H9 (cell line): ENCODE measurements at regions not wholly inside any gene's neighbourhood (a gene's known extent, or its start where the extent isn't known, plus 50 kb on each side); places are given as distances from the start of the nearest gene placed in this dataset.

Experiments
- DNase-seq: peaks from one replicate; pipeline ENCODE4 v3.0.0-alpha.2; 2017
- H2AFZ ChIP-seq: one replicate; pipeline ENCODE4 v1.6.1; 2013; ENCODE audit warnings: mild to moderate bottlenecking, low read length, control low read depth, moderate library complexity
- H2AK5ac ChIP-seq: 2 replicates; pipeline ENCODE4 v1.6.1; 2013; ENCODE audit warnings: low read length, control low read depth, mixed read lengths; ENCODE audit not compliant: insufficient read length
- H2BK120ac ChIP-seq: one replicate; pipeline ENCODE4 v1.6.1; 2013; ENCODE audit warnings: low read depth, mild to moderate bottlenecking, low read length, control low read depth, inconsistent platforms; ENCODE audit not compliant: poor library complexity, severe bottlenecking
- H2BK12ac ChIP-seq: 2 replicates; pipeline ENCODE4 v1.6.1; 2013; ENCODE audit warnings: low read length, control low read depth, mixed read lengths, low read depth; ENCODE audit not compliant: insufficient read length
- H2BK15ac ChIP-seq: 2 replicates; pipeline ENCODE4 v1.6.1; 2013; ENCODE audit warnings: low read depth, low read length, control low read depth
- H2BK20ac ChIP-seq: one replicate; pipeline ENCODE4 v1.6.1; 2013; ENCODE audit warnings: low read depth, mild to moderate bottlenecking, low read length, control low read depth, inconsistent platforms; ENCODE audit not compliant: poor library complexity, severe bottlenecking
- H2BK5ac ChIP-seq: 2 replicates; pipeline ENCODE4 v1.6.1; 2013; ENCODE audit warnings: low read length, control low read depth, mixed read lengths; ENCODE audit not compliant: insufficient read length
- H3K14ac ChIP-seq: 2 replicates; pipeline ENCODE4 v1.6.1; 2013; ENCODE audit warnings: low read length, control low read depth; ENCODE audit not compliant: insufficient read depth
- H3K18ac ChIP-seq: 2 replicates; pipeline ENCODE4 v1.6.1; 2013; ENCODE audit warnings: low read depth, mild to moderate bottlenecking, mixed read lengths, low read length, control low read depth; ENCODE audit not compliant: insufficient read length
- H3K23ac ChIP-seq: 2 replicates; pipeline ENCODE4 v1.6.1; 2013; ENCODE audit warnings: low read length, control low read depth, mixed read lengths, low read depth; ENCODE audit not compliant: insufficient read length
- H3K23me2 ChIP-seq: 2 replicates; pipeline ENCODE4 v1.6.1; 2013; ENCODE audit warnings: low read depth, mild to moderate bottlenecking, mixed read lengths, low read length, control low read depth; ENCODE audit not compliant: insufficient read length, poor library complexity, severe bottlenecking
- H3K27ac ChIP-seq: 2 replicates; pipeline ENCODE4 v1.5.1; 2013; ENCODE audit warnings: low read length, control low read depth, mixed read lengths, low read depth; ENCODE audit not compliant: insufficient read length
- H3K27me3 ChIP-seq: 2 replicates; pipeline ENCODE4 v1.6.1; 2013; ENCODE audit warnings: low read length, control low read depth, inconsistent platforms; ENCODE audit not compliant: insufficient read depth
- H3K4ac ChIP-seq: 2 replicates; pipeline ENCODE4 v1.6.1; 2013; ENCODE audit warnings: low read depth, mild to moderate bottlenecking, control low read depth, inconsistent platforms, low read length, moderate library complexity
- H3K4me1 ChIP-seq: 2 replicates; pipeline ENCODE4 v1.6.1; 2013; ENCODE audit warnings: low read length, control low read depth, inconsistent platforms; ENCODE audit not compliant: insufficient read depth
- H3K4me2 ChIP-seq: 2 replicates; pipeline ENCODE4 v1.6.1; 2013; ENCODE audit warnings: low read length, control low read depth, mixed read lengths; ENCODE audit not compliant: insufficient read length, insufficient read depth
- H3K56ac ChIP-seq: 2 replicates; pipeline ENCODE4 v1.6.1; 2013; ENCODE audit warnings: low read depth, mild to moderate bottlenecking, mixed read lengths, low read length, control low read depth; ENCODE audit not compliant: insufficient read length
- H3K79me1 ChIP-seq: 2 replicates; pipeline ENCODE4 v1.6.1; 2013; ENCODE audit warnings: low read depth, mild to moderate bottlenecking, moderate library complexity, low read length, control low read depth, inconsistent platforms; ENCODE audit not compliant: insufficient read depth, poor library complexity, severe bottlenecking
- H3K79me2 ChIP-seq: 2 replicates; pipeline ENCODE4 v1.6.1; 2013; ENCODE audit warnings: low read length, control low read depth, inconsistent platforms; ENCODE audit not compliant: insufficient read depth
- H3K9ac ChIP-seq: 2 replicates; pipeline ENCODE4 v1.6.1; 2013; ENCODE audit warnings: low read length, control low read depth, mixed read lengths; ENCODE audit not compliant: insufficient read length; ENCODE audit errors: extremely low read depth
- H3K9me3 ChIP-seq: one replicate; pipeline ENCODE4 v1.6.1; 2013; ENCODE audit warnings: low read depth, low read length, inconsistent platforms; ENCODE audit not compliant: control insufficient read depth
- H3T11ph ChIP-seq: one replicate; pipeline ENCODE4 v1.6.1; 2013; ENCODE audit warnings: mild to moderate bottlenecking, low read length, control low read depth, inconsistent platforms
- H4K20me1 ChIP-seq: one replicate; pipeline ENCODE4 v1.6.1; 2013; ENCODE audit not compliant: control insufficient read depth, insufficient read length, insufficient read depth
- H4K5ac ChIP-seq: 2 replicates; pipeline ENCODE4 v1.6.1; 2013; ENCODE audit warnings: low read depth, mild to moderate bottlenecking, mixed read lengths, low read length, control low read depth; ENCODE audit not compliant: insufficient read length
- H4K8ac ChIP-seq: replicated peaks from 2 replicates; pipeline ENCODE4 v1.6.1; 2013; ENCODE audit warnings: low read length, control low read depth, mixed read lengths, low read depth; ENCODE audit not compliant: insufficient read length
- H4K91ac ChIP-seq: 2 replicates; pipeline ENCODE4 v1.6.1; 2013; ENCODE audit warnings: low read depth, mild to moderate bottlenecking, moderate library complexity, mixed read lengths, low read length, control low read depth; ENCODE audit not compliant: insufficient read length
- H3K27ac Mint-ChIP-seq, 3 experiments: 2 replicates in 2 of 3; 3 replicates in 1 of 3; pipeline ENCODE4 v1.8.0; 2020 to 2021; ENCODE audit warnings: mixed read lengths in 3 of 3, mild to moderate bottlenecking in 1 of 3, moderate library complexity in 1 of 3
- H3K27me3 Mint-ChIP-seq: 2 replicates; pipeline ENCODE4 v1.8.0; 2021; ENCODE audit warnings: low read depth, mild to moderate bottlenecking, moderate library complexity, mixed read lengths
- H3K36me3 Mint-ChIP-seq, 3 experiments: 2 replicates in 2 of 3; 3 replicates in 1 of 3; pipeline ENCODE4 v1.8.0; 2020 to 2021; ENCODE audit warnings: low read depth in 3 of 3, mixed read lengths in 3 of 3; ENCODE audit not compliant: insufficient read depth in 1 of 3
- H3K4me1 Mint-ChIP-seq, 2 experiments: 2 replicates each; pipeline ENCODE4 v1.8.0; 2020; ENCODE audit warnings: mixed read lengths in 2 of 2
- H3K4me3 Mint-ChIP-seq, 2 experiments: 2 replicates in 1 of 2; 3 replicates in 1 of 2; pipeline ENCODE4 v1.8.0; 2020 to 2021; ENCODE audit warnings: mild to moderate bottlenecking in 2 of 2, mixed read lengths in 2 of 2, moderate library complexity in 1 of 2
- H3K9me3 Mint-ChIP-seq, 2 experiments: 2 replicates in 1 of 2; 3 replicates in 1 of 2; pipeline ENCODE4 v1.8.0; 2020; ENCODE audit warnings: mild to moderate bottlenecking in 2 of 2, mixed read lengths in 2 of 2, moderate library complexity in 1 of 2
- WGBS: extraction: QIAGEN DNeasy Blood & Tissue Kit; methylation state at CpG from one replicate; pipeline ENCODE4 v1.1.7; 2013; ENCODE audit warnings: missing lambda C conversion rate, low lambda C conversion rate, mixed read lengths; ENCODE audit not compliant: insufficient read length; ENCODE audit errors: extremely low coverage; 5-methylcytosine and 5-hydroxymethylcytosine counted together
- TF ChIP-seq, protein P1 (sequence below): fragments of 200-600 bp; sonication (generic); conservative IDR thresholded peaks from 3 replicates; pipeline ENCODE4 v1.8.0; 2021; ENCODE audit warnings: antibody characterized with exemption, mild to moderate bottlenecking

GRCh38 chr9:1200847-1201251 is 150.7 kb downstream of the DMRT2 start:
- no peak overlapping the region for H3K4me3 Mint-ChIP-seq
- no peak overlapping the region for H4K8ac ChIP-seq
- no peak overlapping the region for H4K91ac ChIP-seq
- no peaks in the 10 kb centered on the region for H3K4me1 ChIP-seq
- no peak overlapping the region for H2AFZ ChIP-seq
- no peak overlapping the region for H2AK5ac ChIP-seq
- peaks cover 0 to 6% of the 10 kb centered on the region in 2 experiments; a peak in 1 of 4 replicates for H3K4me1 Mint-ChIP-seq
- no peaks in the 10 kb centered on the region for H3K79me2 ChIP-seq
- H3K56ac ChIP-seq, result no peak overlapping the region
- no peak overlapping the region for H4K5ac ChIP-seq
- DNase-seq, result no peak
- H3K27me3 Mint-ChIP-seq, result peaks cover 2% of the 10 kb centered on the region; the same call in 1 of the 2 replicates
- H3K27ac Mint-ChIP-seq, result no peak overlapping the region
- no peak overlapping the region for H3K23ac ChIP-seq
- TF ChIP-seq, protein P1, sequence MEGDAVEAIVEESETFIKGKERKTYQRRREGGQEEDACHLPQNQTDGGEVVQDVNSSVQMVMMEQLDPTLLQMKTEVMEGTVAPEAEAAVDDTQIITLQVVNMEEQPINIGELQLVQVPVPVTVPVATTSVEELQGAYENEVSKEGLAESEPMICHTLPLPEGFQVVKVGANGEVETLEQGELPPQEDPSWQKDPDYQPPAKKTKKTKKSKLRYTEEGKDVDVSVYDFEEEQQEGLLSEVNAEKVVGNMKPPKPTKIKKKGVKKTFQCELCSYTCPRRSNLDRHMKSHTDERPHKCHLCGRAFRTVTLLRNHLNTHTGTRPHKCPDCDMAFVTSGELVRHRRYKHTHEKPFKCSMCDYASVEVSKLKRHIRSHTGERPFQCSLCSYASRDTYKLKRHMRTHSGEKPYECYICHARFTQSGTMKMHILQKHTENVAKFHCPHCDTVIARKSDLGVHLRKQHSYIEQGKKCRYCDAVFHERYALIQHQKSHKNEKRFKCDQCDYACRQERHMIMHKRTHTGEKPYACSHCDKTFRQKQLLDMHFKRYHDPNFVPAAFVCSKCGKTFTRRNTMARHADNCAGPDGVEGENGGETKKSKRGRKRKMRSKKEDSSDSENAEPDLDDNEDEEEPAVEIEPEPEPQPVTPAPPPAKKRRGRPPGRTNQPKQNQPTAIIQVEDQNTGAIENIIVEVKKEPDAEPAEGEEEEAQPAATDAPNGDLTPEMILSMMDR, result no peak
- H3K9ac ChIP-seq, result no peak overlapping the region
- H2BK20ac ChIP-seq, result no peak overlapping the region
- H4K20me1 ChIP-seq, result no peaks in the 10 kb centered on the region
- no peak overlapping the region for H2BK12ac ChIP-seq
- H3K9me3 ChIP-seq, result peaks cover 4% of the 10 kb centered on the region
- H3K18ac ChIP-seq, result no peak overlapping the region
- no peak overlapping the region for H2BK5ac ChIP-seq
- H3K23me2 ChIP-seq, result no peaks in the 10 kb centered on the region
- H3K9me3 Mint-ChIP-seq, result peaks cover 7 to 21% of the 10 kb centered on the region in 2 experiments
- no peaks in the 10 kb centered on the region for H3K27me3 ChIP-seq
- no peak overlapping the region for H3K4me2 ChIP-seq
- WGBS, result no CpG with 5 or more reads among the region's 3 CpGs
- no peak overlapping the region for H2BK15ac ChIP-seq
- H2BK120ac ChIP-seq, result no peak overlapping the region
- H3K79me1 ChIP-seq, result no peaks in the 10 kb centered on the region
- no peak overlapping the region for H3K4ac ChIP-seq
- H3K14ac ChIP-seq, result no peak overlapping the region
- H3K27ac ChIP-seq, result no peak overlapping the region
- no peak overlapping the region for H3T11ph ChIP-seq
- peaks cover 0 to 6% (median 3%) of the 10 kb centered on the region in 3 experiments; a peak in 5 of 7 replicates for H3K36me3 Mint-ChIP-seq
